Activated CD4-positive, alpha-beta T cell treated with anti-CD3 and anti-CD28 coated beads for 48 hours (primary cell): ENCODE measurements at regions not wholly inside any gene's neighbourhood (a gene's known extent, or its start where the extent isn't known, plus 50 kb on each side); places are given as distances from the start of the nearest gene placed in this dataset.
"Not testable (repeated sequence)": the region's sequence is repeated elsewhere in the genome, so short reads cannot be mapped to it uniquely, and the experiment has no call there.

Experiments
- DNase-seq: peaks from one replicate; pipeline ENCODE4 v3.0.0-alpha.2; 2020

DNA sequence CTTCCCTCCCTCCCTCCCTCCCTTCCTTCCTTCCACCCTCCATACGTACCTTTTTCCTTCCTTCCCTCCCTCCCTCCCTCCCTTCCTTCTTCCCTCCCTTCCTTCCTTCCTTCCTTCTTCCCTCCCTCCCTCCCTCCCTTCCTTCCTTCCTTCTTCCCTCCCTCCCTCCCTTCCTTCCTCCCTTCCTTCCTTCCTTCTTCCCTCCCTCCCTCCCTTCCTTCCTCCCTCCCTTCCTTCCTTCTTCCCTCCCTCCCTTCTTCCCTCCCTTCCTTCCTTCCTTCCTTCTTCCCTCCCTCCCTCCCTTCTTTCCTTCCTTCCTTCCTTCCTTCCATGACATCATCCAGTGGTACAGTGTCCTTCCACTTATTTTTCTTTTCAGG is 394.9 kb upstream of the KCNMB2 start:
- not testable (repeated sequence) for DNase-seq

DNA sequence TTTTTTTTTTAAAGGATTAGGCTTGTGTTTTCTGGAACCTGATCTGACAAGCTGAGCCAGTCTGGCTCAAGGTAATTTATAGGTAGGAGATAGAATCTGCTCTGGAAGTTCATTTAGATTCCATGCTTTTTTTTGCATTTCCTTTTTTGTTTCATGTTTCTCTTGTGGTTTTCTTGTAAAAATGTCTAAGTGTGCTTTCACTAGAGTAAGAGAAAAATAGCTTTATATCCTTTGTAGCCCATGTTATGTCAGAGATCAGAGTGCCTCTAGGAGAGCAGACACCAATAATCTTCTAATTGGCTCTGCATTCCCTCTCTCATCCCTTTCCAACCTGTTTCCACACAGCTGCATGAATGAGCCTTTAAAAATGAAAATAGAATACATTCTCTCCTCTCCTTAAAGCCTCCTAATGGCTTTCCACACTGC is 389.8 kb upstream of the KCNMB2 start:
- DNase-seq = no peak

DNA sequence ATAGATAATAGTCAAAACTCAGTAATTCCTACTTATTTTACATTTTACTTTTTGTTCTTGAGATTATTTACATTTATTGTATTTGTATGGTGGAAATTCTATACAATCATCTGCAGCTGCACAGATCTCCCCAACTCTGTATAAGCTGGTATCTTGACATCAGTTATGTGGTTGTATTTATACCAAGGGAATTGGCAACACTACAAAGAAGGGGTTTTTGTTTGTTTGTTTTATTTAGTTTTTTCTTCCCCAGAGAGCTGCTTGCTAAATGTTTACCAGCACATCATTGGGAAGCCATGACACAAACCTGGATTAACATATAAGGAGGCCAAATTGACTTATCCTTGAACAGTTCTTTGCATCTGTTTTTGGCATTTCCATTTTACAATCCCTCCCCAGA is 389.2 kb upstream of the KCNMB2 start:
- DNase-seq = no peak

DNA sequence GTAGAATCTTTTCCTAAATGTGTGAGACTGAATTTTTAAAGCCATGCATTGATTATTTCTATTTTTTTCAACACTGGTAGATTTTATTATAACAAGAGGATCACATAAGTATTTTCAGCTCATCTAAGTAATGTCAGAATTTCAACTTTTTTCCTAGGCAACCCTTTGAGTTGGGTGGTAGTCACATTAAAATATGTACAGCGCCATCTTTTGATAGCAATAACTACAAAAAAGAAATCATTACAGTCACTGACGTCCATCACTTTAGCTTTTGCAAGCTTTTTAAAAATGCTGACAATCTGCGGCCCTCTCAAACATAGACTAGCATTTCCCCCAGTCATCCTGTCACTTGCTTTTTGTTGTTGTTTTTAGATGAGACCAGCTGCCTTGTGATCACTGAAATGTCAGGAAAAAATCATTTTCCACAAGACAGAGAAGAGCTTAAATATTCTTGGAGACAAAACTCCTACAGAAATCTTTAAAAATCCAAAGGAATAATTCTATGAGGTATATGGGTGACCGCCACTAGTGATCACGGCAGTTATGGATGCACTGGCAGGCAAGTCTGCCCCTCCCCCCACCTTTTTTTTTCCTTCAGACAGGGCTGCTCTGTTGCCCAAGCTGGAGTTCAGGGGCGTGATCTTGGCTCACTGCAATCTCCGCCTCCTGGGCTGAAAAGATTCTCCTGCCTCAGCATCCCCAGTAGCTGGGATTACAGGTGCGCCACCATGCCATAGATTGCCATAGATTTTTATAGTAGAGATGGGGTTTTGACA is 384.0 kb upstream of the KCNMB2 start:
- no peak for DNase-seq

DNA sequence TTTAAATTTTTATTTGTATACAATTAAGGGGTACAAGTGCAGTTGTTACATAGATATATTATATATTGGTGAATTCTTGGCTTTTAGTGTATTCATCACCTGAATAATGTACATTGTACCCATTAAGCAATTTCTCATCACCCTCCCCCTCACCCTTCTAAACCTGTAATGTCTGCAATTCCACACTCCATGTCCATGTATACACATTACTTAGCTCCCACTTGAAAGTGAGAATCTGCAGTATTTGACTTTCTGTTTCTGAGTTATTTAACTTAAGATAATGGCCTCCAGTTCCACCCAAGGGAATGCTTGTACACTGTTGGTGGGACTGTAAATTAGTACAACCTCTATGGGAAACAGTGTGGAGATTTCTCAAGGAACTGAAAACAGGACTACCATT is 383.2 kb upstream of the KCNMB2 start:
- DNase-seq = no peak

DNA sequence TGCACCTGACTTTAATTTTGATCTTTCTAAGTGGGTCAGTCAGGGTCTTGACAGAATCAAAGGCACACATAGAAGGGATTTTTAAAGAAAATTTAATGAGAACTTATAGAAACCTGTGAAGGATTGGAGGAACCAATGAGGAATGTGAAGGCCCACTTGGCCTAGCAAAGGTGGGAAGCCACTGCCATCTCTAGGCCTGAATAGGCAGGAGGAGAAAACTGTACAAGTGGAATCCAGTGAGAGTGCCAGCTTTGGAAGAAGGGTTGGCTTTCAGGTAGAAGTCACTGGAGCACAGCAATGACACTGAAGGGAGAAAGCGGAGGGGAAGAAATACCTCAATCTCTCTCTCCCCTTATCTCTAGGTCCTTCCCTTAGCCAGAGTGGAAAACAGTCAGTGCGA is 380.7 kb upstream of the KCNMB2 start:
- DNase-seq = no peak

DNA sequence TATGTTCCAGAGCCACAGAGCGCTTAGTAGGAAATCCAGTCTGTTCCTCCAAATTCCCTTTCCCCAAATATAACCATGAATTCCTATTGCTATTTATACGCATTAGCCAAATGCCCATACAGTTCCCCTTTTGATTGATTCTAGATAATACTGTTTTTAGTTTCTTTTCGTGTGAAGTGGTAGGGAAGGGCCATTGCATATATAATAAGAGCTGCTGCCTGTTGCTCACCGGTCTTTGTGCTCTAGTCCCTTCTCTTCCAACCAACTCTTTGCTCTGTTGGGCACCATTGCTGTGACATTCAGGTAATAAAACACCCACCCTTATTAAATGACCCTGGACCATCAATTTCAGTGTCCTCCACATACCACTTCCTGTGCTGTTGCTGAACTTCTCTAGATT is 379.9 kb upstream of the KCNMB2 start:
- DNase-seq = no peak

DNA sequence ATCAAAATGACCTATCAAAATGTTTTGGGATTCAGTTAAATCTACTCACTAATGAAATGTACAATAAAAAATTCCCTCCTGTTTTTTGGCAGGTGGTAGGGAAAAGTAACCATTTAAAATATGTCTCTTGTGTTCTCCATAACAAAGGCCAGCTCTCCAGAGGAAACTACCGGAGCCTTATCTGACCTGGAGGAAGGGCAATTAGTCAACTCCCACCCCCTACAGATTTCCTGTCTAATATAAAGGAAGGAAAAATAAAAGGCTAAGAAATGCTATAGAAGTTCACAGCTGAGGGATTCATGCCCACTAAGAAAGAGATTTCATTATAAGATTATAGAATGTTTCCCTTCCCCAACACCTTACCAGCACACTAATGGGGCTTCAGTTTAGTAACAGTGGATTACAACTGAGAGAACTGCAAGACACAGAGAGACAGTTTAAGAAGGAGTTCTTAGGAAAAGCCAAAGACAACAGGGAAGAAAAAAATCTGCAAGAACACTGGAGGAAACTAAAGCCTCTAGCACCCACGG is 376.5 kb upstream of the KCNMB2 start:
- DNase-seq = no peak

DNA sequence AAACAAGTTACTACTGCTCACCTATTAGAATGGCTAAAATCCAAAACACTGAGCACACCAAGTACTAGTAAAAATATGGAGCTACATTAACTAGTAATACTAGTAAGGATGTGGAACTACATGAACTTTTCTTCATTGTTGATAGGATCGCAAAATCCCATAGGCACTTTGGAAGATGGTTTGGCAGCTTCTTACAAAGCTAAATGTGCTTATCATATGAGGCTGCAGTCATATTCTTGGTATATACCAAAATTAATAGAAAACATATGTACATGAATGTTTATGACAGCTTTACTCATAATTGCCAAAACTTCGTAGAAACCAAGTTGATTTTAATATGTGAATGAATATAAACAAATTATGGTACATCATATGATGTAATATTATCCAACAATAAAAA is 366.8 kb upstream of the KCNMB2 start:
- DNase-seq = no peak

DNA sequence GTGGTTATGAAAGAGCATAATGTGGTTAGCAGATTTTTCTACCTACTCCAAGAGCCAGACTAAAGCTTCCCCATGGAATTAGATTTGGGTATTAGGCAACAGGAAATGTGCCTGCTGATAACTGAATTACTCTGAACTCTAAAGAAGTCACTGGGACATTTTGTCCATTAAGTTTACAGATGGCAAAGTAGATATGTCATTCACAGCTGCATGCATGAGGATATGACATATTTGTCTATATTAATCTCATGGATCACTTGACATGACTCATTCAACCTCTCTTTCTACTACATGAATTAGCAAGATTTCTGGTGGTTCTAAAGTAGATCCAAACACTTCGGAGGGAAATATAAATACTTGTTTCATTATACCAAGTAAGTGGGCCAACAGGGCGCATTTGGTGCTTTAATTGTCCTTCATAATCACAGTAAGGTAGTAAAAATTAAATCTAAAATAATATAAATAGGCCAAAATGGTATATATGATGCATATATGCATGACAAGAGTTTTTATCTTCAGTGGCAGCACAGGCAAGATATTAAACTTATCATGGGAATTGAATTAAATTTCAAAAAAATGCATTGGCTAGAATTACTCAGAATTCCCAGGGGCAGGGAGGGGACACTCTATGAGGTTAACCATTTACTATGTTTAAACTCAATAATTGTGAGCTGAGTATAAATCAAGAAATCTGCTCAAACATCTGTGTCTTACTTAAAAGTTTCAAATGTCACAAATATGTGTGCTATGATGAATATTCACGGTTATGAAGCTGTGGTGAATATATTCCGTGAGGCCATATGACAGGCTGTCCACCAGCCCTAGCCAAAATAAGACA is 365.3 kb upstream of the KCNMB2 start:
- no peak for DNase-seq

DNA sequence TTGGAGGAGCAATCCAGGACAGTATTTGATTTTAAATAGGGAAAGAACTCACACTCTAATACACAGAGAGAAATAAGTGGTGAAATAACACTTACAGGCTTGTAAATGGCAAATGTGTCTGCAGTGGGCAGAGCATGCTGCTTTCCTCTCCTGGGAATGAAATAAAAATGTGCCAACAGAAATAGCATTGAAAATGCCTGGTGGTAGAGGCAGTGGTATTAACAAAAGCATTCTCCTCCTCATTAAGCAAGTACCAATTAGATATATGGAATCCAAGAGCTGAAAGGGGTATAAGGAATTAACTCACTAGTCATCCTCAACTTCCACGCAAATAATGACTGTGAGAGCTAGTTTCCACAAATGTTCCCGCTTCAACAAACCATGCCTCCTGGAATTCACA is 364.1 kb upstream of the KCNMB2 start:
- DNase-seq = no peak

DNA sequence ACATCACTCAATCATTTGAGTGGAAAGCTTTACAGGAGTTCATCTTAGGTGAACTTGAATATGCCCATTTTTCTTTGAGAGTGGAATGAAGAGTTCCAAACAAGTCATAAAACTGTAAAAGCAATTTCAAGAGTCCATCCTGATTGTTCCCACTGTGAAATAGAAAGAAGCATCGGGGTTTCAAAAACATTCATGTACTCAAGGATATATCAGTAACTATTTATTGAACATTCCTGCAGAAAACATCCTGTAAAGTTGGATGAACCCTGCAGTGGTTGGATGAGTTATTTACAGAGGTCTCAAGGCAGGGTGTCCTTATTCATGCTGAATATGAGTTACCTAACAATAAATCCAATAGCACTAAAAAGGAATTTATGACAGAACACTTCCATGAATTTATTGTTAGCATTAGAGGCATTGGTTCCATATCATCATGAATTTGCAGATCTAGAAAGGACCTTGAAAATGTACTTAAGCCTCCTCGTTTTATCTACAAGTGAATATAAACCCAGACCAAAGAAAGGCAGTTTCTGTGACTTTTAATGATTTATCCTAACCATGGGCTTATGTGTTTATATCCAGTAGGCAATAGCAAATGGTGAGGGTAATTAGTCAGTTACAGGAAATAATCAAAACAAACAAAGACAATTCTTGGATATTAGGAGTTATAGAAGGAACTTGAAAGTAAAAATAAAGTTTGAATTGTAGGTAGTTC is 361.9 kb upstream of the KCNMB2 start:
- no peak for DNase-seq

DNA sequence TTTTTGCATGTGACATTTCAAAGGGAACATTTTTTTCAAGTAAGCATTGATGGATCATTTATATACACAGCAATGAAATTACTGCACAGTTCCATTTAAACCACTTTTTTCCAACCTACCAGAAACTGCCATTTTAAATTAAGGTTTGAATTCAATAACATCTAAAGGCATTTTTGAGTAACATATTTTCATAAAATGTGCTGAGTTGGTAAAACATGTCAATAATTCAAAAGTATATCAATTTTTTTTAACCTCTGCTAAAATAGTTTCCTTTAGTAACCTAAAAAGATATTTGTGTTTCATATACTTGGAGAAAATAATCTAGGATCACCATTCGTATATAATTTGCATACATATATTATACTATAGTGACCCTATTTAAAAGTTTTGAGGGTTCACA is 355.1 kb upstream of the KCNMB2 start:
- DNase-seq = no peak

DNA sequence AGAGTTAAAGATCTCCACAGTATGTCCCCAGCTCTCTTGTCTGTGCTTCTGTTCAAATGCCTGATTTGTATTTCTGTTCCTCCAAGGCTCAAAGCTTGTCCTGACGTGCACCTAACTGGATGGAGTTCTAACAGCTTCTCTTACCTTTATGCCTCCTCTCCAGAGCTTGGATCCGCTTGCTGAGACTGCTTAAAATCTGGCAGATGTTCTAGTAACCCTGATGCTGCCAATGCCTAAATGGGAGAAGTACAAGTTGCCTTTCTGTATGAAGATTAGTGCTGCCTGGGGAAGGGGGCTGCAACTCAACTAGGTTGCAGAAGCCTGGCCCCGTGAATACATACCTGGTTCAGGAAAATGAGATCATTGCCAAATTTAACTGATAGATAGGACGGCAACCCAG is 354.5 kb upstream of the KCNMB2 start:
- DNase-seq = no peak

DNA sequence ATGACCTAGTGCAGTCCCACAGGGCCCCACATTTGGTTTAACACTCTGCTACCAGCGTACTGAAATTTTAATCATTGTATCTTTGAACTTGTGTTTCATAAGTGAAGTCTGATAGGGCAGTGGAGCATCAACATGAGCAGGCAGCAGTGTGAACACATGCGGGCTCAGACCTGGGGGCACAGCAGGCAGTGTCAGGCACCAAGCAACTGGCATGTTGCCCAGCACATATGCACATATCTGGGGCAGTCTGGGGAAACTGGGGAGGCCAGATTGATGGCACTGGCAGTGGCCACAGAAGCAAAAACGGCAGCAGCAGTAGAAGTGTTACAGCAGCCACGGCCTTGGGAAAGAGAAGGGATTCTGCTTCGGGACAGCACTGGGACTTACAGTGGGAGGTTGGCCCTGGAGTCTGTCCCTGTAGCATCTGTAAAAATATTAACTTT is 353.9 kb upstream of the KCNMB2 start:
- DNase-seq = no peak

DNA sequence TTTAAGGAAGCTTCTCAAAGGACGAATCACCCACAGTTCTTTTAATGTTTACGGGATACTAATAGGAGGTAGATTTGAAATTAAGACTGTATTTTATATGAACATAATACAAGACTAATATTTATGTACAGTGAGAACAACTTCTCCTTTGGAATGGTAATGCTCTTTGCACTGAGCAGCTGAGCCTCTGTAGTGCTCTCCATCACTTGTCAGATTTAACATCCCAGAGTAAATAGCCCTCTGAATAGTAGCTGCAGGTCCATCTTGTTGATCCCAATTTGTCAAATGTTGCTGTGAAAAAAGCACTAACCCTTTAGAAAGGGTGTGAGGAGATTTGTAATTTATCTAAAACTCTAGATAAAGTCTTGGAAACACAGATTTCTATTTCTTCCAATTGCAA is 351.4 kb upstream of the KCNMB2 start:
- DNase-seq = no peak

DNA sequence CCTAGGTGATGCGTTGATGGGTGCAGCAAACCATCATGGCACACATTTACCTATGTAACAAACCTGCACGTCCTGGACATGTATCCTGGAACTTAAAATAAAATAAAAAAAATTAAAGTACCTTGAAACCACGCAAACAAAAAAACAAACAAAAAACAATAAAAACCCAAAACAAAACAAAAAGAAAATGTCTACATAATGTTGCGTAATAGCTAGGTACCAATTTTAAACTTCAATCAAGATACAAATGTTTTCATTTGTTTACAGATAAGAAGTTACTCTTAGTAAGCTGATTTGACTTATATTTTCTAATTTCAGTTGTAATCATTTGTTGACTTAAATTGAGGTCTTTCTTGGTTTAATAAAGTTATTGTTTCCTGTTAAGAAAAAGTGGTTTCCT is 349.6 kb upstream of the KCNMB2 start:
- DNase-seq = no peak

DNA sequence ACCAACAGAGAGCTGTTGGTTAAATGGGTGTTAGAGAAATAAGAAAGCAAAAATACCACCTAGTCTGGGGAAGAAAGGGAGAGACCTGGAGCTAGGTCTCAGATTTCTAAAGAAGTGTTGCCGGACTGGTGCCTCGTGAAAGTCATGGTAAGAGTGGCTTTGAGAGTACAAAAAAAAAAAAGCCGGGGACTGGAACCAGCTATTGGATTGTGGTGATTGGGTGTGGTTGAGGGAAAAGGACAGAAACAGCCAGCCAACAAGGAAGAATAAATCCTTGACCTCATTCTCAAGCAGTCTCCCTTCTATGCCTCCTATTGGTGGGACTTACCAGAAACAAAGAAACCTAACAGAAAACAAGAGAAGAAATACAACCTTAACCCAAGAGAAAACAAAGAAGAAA is 346.4 kb upstream of the KCNMB2 start:
- DNase-seq = no peak

DNA sequence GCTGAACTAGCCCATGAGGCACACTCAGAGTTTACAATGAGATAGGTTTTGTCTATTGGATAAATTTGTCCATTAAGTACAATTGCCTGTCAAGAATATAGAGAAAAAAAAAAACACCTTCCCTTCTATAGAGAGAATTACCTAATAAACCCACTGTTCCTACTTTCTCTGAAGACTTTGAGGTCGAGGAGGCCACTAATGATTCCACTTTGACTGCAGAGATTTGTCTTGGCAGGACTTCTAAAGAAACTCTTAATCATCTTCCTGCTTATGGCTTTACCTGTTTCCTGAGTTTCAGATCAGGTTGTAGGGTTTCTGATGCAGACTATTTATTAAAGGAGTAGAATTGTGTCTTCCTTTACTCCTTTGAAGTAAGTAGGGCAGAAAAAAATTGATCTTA is 342.4 kb upstream of the KCNMB2 start:
- no peak for DNase-seq

DNA sequence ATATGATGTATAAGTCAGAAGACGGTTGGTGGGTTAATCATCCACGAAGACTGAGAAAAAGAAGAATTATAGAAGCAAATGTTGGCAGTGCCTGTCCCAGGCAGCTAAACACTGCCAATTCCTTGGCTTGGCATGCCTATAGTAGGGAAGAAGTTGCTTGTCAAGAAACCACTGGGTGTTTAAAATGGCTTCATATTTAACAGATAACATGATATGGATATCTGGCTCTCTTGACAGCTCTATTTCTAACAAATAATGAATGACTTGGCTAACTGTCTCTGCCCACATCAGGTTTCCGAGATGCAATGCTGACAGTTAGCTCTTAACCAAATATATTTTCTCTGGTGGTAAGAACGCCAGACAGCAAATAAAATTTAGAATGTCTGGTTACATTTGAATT is 341.7 kb upstream of the KCNMB2 start:
- DNase-seq = no peak

DNA sequence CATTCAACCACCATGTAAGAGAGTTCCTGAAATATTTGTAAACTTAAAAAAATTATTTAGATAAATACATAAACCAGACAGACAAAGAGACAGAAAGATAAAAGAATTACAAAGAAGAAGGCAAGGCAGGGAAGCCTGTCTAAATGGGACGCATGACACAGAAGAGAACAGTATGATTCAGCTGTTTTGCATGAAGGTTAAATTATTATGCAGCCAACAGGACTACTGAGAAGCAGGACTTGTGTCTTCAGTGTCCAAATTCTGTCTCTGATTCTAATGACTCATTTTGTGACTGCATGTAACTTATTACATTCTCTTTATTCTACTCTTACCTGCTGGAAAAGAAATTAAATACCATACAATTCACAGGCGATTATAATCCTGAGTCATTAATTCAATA is 340.4 kb upstream of the KCNMB2 start:
- DNase-seq = no peak

DNA sequence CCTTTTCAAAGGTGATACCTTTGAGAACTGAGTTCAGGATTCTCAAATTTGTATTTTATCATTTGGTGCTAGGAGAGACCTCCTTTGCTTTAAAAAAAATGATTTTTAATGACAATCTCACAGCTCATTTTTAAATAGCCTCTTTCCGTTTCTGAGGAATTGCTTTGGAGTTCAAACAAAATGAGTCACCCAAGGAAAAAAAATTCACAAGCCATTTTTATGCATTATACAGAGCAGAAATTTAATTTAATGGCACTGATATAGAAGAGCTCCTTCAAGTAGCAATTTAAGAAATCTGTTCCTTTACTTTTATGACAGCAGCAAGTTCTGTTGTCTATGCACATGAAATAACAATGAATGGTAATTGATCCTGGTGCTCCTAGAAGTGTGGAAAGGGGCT is 337.9 kb upstream of the KCNMB2 start:
- no peak for DNase-seq

DNA sequence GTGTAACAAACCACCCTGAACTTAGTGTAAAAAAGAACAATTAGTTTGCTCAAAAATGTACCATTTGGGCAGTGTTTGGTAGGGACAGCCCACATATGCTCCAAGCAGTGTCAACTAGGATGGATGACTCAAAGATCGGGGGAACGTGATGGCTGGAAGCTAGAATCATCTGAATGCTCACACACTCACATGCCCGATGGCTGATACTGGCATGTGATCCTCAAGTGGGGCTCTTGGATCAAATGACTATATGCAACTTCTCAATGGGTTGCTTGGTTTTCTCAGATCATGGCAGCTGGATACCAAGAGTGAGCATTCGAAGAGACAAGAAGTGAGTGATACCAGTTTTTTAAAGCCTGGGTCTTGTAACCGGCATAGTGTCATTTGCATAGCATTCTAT is 335.9 kb upstream of the KCNMB2 start:
- no peak for DNase-seq

DNA sequence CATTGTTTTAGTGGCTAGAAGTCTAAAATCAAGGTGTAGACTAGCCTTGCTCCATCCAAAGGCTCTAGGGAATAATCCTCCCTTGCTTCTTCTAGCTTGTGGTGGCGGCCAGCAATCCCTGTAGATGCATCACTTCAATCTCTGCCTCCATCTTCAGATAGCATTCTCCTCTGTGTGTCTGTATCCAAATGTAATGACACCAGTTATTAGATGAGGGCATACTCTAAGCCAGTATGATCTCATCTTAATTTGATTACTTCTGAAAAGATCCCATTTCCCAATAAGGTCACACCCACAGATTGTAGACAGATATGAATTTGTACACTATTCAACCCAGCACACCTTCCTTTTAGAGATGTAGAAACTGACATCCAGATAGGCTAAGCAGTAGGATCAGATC is 334.5 kb upstream of the KCNMB2 start:
- DNase-seq = no peak
